CD14-positive monocyte (primary cell): ENCODE measurements at regions not wholly inside any gene's neighbourhood (a gene's known extent, or its start where the extent isn't known, plus 50 kb on each side); places are given as distances from the start of the nearest gene placed in this dataset.

Experiments
- DNase-seq, 3 donors: peaks; one replicate each; pipeline ENCODE4 v3.0.0-alpha.2; 2011 to 2022
- H2AFZ ChIP-seq: 2 replicates; pipeline ENCODE4 v1.6.0; 2012; ENCODE audit warnings: mild to moderate bottlenecking, low read depth, low read length, inconsistent platforms; ENCODE audit not compliant: insufficient read depth, poor library complexity, severe bottlenecking
- H3K27ac ChIP-seq, 2 donors: 1 replicate in 1 of 2; 2 replicates in 1 of 2; pipeline ENCODE4 v1.5.1; 2012 to 2013; ENCODE audit warnings: low read length in 2 of 2, control low read depth in 1 of 2, inconsistent platforms in 1 of 2, low read depth in 1 of 2, mild to moderate bottlenecking in 1 of 2
- H3K27me3 ChIP-seq, 2 donors: one replicate each; pipeline versions ENCODE4 v1.6.0 to v1.6.1; 2011 to 2013; ENCODE audit warnings: low read length in 2 of 2; ENCODE audit not compliant: control insufficient read depth in 2 of 2, insufficient read depth in 2 of 2
- H3K36me3 ChIP-seq, 2 donors: replicated peaks in 1 of 2; 1 replicate in 1 of 2; 2 replicates in 1 of 2; pipeline versions ENCODE4 v1.5.1 to v1.6.1; 2012 to 2013; ENCODE audit warnings: low read length in 2 of 2, control low read depth in 1 of 2, inconsistent platforms in 1 of 2, mild to moderate bottlenecking in 1 of 2; ENCODE audit not compliant: insufficient read depth in 2 of 2, control insufficient read depth in 1 of 2
- H3K4me1 ChIP-seq, 2 donors: 1 replicate in 1 of 2; 2 replicates in 1 of 2; pipeline versions ENCODE4 v1.5.1 to v1.6.1; 2012 to 2013; ENCODE audit warnings: low read length in 2 of 2, control low read depth in 1 of 2, inconsistent platforms in 1 of 2, mild to moderate bottlenecking in 1 of 2, moderate library complexity in 1 of 2; ENCODE audit not compliant: insufficient read depth in 2 of 2, control insufficient read depth in 1 of 2
- H3K4me2 ChIP-seq: replicated peaks from 2 replicates; pipeline ENCODE3; 2012; ENCODE audit warnings: low read length, moderate library complexity, mild to moderate bottlenecking; ENCODE audit not compliant: poor library complexity, severe bottlenecking; ENCODE audit errors: extremely low read depth
- H3K4me3 ChIP-seq, 3 experiments: fragments of 200-600 bp in 1 of 3; sonication (generic) in 1 of 3; replicated peaks in 1 of 3; 1 replicate in 2 of 3; 2 replicates in 1 of 3; pipeline ENCODE4 v1.5.1; 2011 to 2013; ENCODE audit warnings: low read length in 3 of 3, mild to moderate bottlenecking in 3 of 3, control low read depth in 2 of 3, low read depth in 2 of 3, inconsistent platforms in 1 of 3, moderate library complexity in 1 of 3
- H3K79me2 ChIP-seq: 2 replicates; pipeline ENCODE4 v1.6.0; 2012; ENCODE audit warnings: mild to moderate bottlenecking, control low read depth, inconsistent platforms, low read length, moderate library complexity; ENCODE audit not compliant: insufficient read depth
- H3K9ac ChIP-seq: 2 replicates; pipeline ENCODE4 v1.6.0; 2017; ENCODE audit warnings: low read length, mild to moderate bottlenecking; ENCODE audit not compliant: insufficient read depth, poor library complexity, severe bottlenecking
- H3K9me3 ChIP-seq, 2 donors: replicated peaks in 1 of 2; 1 replicate in 1 of 2; 2 replicates in 1 of 2; pipeline versions ENCODE4 v1.5.1 to v1.6.1; 2012 to 2013; ENCODE audit warnings: low read length in 2 of 2, control low read depth in 1 of 2; ENCODE audit not compliant: control insufficient read depth in 1 of 2, insufficient read depth in 1 of 2
- H4K20me1 ChIP-seq: 2 replicates; pipeline ENCODE4 v1.6.0; 2012; ENCODE audit warnings: mild to moderate bottlenecking, low read length, control low read depth, moderate library complexity; ENCODE audit not compliant: insufficient read depth
- H3K27ac Mint-ChIP-seq, 7 donors: one replicate each; pipeline ENCODE4 v1.8.0; 2020; ENCODE audit warnings: mild to moderate bottlenecking in 7 of 7, mixed read lengths in 7 of 7, moderate library complexity in 6 of 7, inconsistent platforms in 2 of 7
- H3K27me3 Mint-ChIP-seq, 3 donors: one replicate each; pipeline ENCODE4 v1.8.0; 2021 to 2022; ENCODE audit warnings: low read depth in 3 of 3, mild to moderate bottlenecking in 3 of 3, mixed read lengths in 3 of 3, moderate library complexity in 3 of 3, inconsistent platforms in 1 of 3
- H3K36me3 Mint-ChIP-seq, 2 donors: one replicate each; pipeline ENCODE4 v1.8.0; 2020; ENCODE audit warnings: mixed read lengths in 2 of 2, inconsistent platforms in 1 of 2, mild to moderate bottlenecking in 1 of 2
- H3K4me1 Mint-ChIP-seq: one replicate; pipeline ENCODE4 v1.8.0; 2020; ENCODE audit warnings: mild to moderate bottlenecking, mixed read lengths
- H3K4me3 Mint-ChIP-seq, 2 donors: one replicate each; pipeline ENCODE4 v1.8.0; 2020; ENCODE audit warnings: mild to moderate bottlenecking in 2 of 2, mixed read lengths in 2 of 2, moderate library complexity in 1 of 2
- H3K9me3 Mint-ChIP-seq, 7 donors: one replicate each; pipeline ENCODE4 v1.8.0; 2020 to 2022; ENCODE audit warnings: mixed read lengths in 7 of 7, mild to moderate bottlenecking in 6 of 7, moderate library complexity in 6 of 7, inconsistent platforms in 2 of 7
- WGBS: methylation state at CpG from one replicate; pipeline ENCODE4 v1.1.5; 2013; ENCODE audit warnings: missing lambda C conversion rate; ENCODE audit not compliant: insufficient coverage; 5-methylcytosine and 5-hydroxymethylcytosine counted together
- intact Hi-C, 2 donors: fragments of 100-400 bp; cut with micrococcal nuclease; formaldehyde crosslinking; loops; one replicate each; pipeline versions ENCODE4 v1.15.0 to v1.15.1; 2023
- TF ChIP-seq, protein P1 (sequence below): fragments of 200-600 bp; IDR thresholded peaks from one replicate; pipeline ENCODE4 v1.8.0; 2022; ENCODE audit warnings: antibody characterized with exemption, mild to moderate bottlenecking

DNA sequence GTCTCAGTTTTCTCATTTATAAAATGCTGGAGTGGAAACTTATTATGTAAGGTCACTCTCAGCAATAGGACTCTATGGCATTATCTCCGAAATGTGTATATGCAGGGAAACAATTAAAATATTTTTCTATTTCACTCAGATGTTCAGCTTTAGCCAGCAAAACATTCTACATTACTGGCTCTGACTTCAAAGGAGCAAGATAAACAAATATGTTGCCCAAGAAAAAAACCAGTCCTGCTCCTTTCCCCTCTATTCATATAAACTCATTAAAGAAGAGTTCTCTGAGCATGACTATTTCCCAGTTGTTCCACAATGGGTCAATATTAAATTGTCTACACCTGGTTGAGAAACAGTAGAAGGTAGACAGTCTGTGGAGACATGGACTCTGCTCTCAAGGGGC is 155.0 kb downstream of the NPR3 start:
- Histone ChIP-seq H3K4me1 (no peaks in the 10 kb centered on the region), H3K9me3 (peaks cover 0 to 3% of the 10 kb centered on the region in 2 donors), H3K36me3 (no peaks in the 10 kb centered on the region), H3K27ac (no peak overlapping the region), H3K27me3 (no peaks in the 10 kb centered on the region), H3K9ac (no peak overlapping the region), H3K79me2 (no peaks in the 10 kb centered on the region), H4K20me1 (no peaks in the 10 kb centered on the region), H3K4me2 (no peak overlapping the region), H2AFZ (no peak overlapping the region), H3K4me3 (no peak overlapping the region)
- no peak for DNase-seq
- Mint-ChIP-seq H3K27me3 (peaks cover 0 to 3% (median under 1%) of the 10 kb centered on the region in 3 donors), H3K36me3 (no peaks in the 10 kb centered on the region), H3K27ac (no peak overlapping the region), H3K4me3 (no peak overlapping the region), H3K4me1 (no peaks in the 10 kb centered on the region), H3K9me3 (peaks cover 3 to 10% (median 6%) of the 10 kb centered on the region in 7 donors)
- no CpG with 5 or more reads among the region's 1 CpG for WGBS
- TF ChIP-seq, protein P1, sequence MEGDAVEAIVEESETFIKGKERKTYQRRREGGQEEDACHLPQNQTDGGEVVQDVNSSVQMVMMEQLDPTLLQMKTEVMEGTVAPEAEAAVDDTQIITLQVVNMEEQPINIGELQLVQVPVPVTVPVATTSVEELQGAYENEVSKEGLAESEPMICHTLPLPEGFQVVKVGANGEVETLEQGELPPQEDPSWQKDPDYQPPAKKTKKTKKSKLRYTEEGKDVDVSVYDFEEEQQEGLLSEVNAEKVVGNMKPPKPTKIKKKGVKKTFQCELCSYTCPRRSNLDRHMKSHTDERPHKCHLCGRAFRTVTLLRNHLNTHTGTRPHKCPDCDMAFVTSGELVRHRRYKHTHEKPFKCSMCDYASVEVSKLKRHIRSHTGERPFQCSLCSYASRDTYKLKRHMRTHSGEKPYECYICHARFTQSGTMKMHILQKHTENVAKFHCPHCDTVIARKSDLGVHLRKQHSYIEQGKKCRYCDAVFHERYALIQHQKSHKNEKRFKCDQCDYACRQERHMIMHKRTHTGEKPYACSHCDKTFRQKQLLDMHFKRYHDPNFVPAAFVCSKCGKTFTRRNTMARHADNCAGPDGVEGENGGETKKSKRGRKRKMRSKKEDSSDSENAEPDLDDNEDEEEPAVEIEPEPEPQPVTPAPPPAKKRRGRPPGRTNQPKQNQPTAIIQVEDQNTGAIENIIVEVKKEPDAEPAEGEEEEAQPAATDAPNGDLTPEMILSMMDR, result no peak
- intact Hi-C loops, result no loop called here

DNA sequence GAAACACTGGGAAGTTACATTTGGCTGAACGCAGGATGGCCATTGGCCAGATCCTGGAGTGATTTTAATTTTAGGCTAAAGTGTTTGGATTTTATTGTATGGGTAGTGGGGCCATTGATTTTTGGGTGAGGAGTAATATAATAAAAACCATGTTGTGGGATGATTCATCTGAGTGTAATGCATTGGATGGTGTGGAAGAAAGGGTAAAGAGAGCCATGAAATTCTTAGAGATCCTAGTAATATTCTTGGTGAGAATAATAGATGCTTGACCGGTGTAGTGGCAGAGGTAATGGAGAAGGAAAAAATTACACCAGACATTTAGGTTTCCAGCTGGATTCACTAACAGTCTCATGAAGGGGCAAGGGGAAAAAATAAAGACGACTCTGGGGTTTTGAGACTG is 158.1 kb downstream of the NPR3 start:
- Histone ChIP-seq H2AFZ (no peak overlapping the region), H3K9me3 (peaks cover 5 to 8% of the 10 kb centered on the region in 2 donors), H3K9ac (no peak overlapping the region), H3K4me3 (no peak overlapping the region), H3K4me1 (no peaks in the 10 kb centered on the region), H3K4me2 (no peak overlapping the region), H3K36me3 (no peaks in the 10 kb centered on the region), H3K27ac (no peak overlapping the region), H3K27me3 (no peaks in the 10 kb centered on the region), H4K20me1 (no peaks in the 10 kb centered on the region), H3K79me2 (no peaks in the 10 kb centered on the region)
- Mint-ChIP-seq H3K4me1 (no peaks in the 10 kb centered on the region), H3K36me3 (no peaks in the 10 kb centered on the region), H3K27ac (no peak overlapping the region), H3K4me3 (no peak overlapping the region), H3K9me3 (peaks cover 4 to 20% (median 12%) of the 10 kb centered on the region in 7 donors), H3K27me3 (peaks cover 0 to 2% (median 0%) of the 10 kb centered on the region in 3 donors)
- intact Hi-C loops, result no loop called here
- TF ChIP-seq, protein P1, result no peak
- DNase-seq, result no peak
- 88% methylated on average over 2 of the region's 3 CpGs for WGBS
